ENCODE measurements at regions not wholly inside any gene's neighbourhood (a gene's known extent, or its start where the extent isn't known, plus 50 kb on each side); places are given as distances from the start of the nearest gene placed in this dataset.
"Not testable (repeated sequence)": the region's sequence is repeated elsewhere in the genome, so short reads cannot be mapped to it uniquely, and the experiment has no call there.

- DNase-seq (ENCODE audit: low read depth): peak; percentile 84
- no peak overlapping the region for H3K4me3 ChIP-seq (ENCODE audit: low read depth, low read length)
- TF ChIP-seq, protein P1, sequence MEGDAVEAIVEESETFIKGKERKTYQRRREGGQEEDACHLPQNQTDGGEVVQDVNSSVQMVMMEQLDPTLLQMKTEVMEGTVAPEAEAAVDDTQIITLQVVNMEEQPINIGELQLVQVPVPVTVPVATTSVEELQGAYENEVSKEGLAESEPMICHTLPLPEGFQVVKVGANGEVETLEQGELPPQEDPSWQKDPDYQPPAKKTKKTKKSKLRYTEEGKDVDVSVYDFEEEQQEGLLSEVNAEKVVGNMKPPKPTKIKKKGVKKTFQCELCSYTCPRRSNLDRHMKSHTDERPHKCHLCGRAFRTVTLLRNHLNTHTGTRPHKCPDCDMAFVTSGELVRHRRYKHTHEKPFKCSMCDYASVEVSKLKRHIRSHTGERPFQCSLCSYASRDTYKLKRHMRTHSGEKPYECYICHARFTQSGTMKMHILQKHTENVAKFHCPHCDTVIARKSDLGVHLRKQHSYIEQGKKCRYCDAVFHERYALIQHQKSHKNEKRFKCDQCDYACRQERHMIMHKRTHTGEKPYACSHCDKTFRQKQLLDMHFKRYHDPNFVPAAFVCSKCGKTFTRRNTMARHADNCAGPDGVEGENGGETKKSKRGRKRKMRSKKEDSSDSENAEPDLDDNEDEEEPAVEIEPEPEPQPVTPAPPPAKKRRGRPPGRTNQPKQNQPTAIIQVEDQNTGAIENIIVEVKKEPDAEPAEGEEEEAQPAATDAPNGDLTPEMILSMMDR (conservative IDR thresholded peaks at IDR 0.05; ENCODE audit: low read depth, low read length): no peak
Measured at GRCh38 chr12:58313091-58313855, 371.9 kb downstream of the ATP23 start.

- DNase-seq (ENCODE audit: low read depth): peak; percentile 89
- TF ChIP-seq, protein P1 (conservative IDR thresholded peaks at IDR 0.05; ENCODE audit: low read depth, low read length): no peak
- no peak overlapping the region for H3K4me3 ChIP-seq (ENCODE audit: low read depth, low read length)
Measured at GRCh38 chr12:58314610-58315009, 373.2 kb downstream of the ATP23 start.

- TF ChIP-seq, protein P1 (conservative IDR thresholded peaks at IDR 0.05; ENCODE audit: low read depth, low read length): no peak
- H3K4me3 ChIP-seq (ENCODE audit: low read depth, low read length): no peak overlapping the region
- no peak for DNase-seq (ENCODE audit: low read depth)
Measured at GRCh38 chr12:58316926-58317325, 375.6 kb downstream of the ATP23 start.

GRCh38 chr12:58321414-58321813 is 380.0 kb downstream of the ATP23 start:
- DNase-seq (ENCODE audit: low read depth): no peak
- H3K4me3 ChIP-seq (ENCODE audit: low read depth, low read length): no peak overlapping the region
- TF ChIP-seq, protein P1 (conservative IDR thresholded peaks at IDR 0.05; ENCODE audit: low read depth, low read length): no peak

GRCh38 chr12:58323676-58324075 is 382.3 kb downstream of the ATP23 start:
- no peak overlapping the region for H3K4me3 ChIP-seq (ENCODE audit: low read depth, low read length)
- TF ChIP-seq, protein P1 (conservative IDR thresholded peaks at IDR 0.05; ENCODE audit: low read depth, low read length): no peak
- DNase-seq (ENCODE audit: low read depth): no peak

GRCh38 chr12:58325561-58325960 is 384.2 kb downstream of the ATP23 start:
- H3K4me3 ChIP-seq (ENCODE audit: low read depth, low read length): no peak overlapping the region
- DNase-seq (ENCODE audit: low read depth): no peak
- TF ChIP-seq, protein P1 (conservative IDR thresholded peaks at IDR 0.05; ENCODE audit: low read depth, low read length): no peak

- TF ChIP-seq, protein P1 (conservative IDR thresholded peaks at IDR 0.05; ENCODE audit: low read depth, low read length): no peak
- H3K4me3 ChIP-seq (ENCODE audit: low read depth, low read length): no peak overlapping the region
- DNase-seq (ENCODE audit: low read depth): no peak
Measured at GRCh38 chr12:58326534-58326933, 385.2 kb downstream of the ATP23 start.

- not testable (repeated sequence) for H3K4me3 ChIP-seq (ENCODE audit: low read depth, low read length)
- peak; percentile 98 for DNase-seq (ENCODE audit: low read depth)
Measured at GRCh38 chr12:58336581-58337242, 395.3 kb downstream of the ATP23 start.

GRCh38 chr12:58337539-58337938 is 396.2 kb downstream of the ATP23 start:
- peak; percentile 85 for DNase-seq (ENCODE audit: low read depth)
- H3K4me3 ChIP-seq (ENCODE audit: low read depth, low read length): not testable (repeated sequence)
